GM12878 (cell line): ENCODE measurements at regions not wholly inside any gene's neighbourhood (a gene's known extent, or its start where the extent isn't known, plus 50 kb on each side); places are given as distances from the start of the nearest gene placed in this dataset.

Experiments
- ATAC-seq: fragments of 200-7000 bp; cut with Tn5 transposase; 3 replicates; pipeline ENCODE4 v1.9.1; 2020; ENCODE audit warnings: mild to moderate bottlenecking, moderate library complexity
- BruUV-seq: library from RNA; stranded (reverse); fragments of 400-500 nt; replicated peaks from 2 replicates; lab custom pipeline; 2021; lab: Mats Ljungman, UMichigan
- CTCF ChIA-PET: fragments of 300-600 bp; sonication (Branson Sonifier 250); formaldehyde crosslinking; extraction: SDS; loops from one replicate; lab custom pipeline; 2021; ENCODE audit warnings: inconsistent platforms; lab: Yijun Ruan, JAX
- POLR2A ChIA-PET: fragments of 350-600 bp; formaldehyde crosslinking; extraction: SDS; loops from one replicate; lab custom pipeline; 2021; ENCODE audit warnings: inconsistent platforms; lab: Charles Lee
- RAD21 ChIA-PET: fragments of 300-600 bp; sonication (Branson Sonifier 250); formaldehyde crosslinking; loops from one replicate; lab custom pipeline; 2023; ENCODE audit warnings: antibody characterized with exemption; ENCODE audit not compliant: unreplicated experiment; lab: Charles Lee
- SMC1A ChIA-PET: fragments of 300-600 bp; sonication (Branson Sonifier 250); formaldehyde crosslinking; loops from one replicate; lab custom pipeline; 2023; ENCODE audit not compliant: unreplicated experiment, uncharacterized antibody; lab: Charles Lee
- DNase-seq: peaks from one replicate; pipeline ENCODE4 v3.0.0-alpha.2; 2011; ENCODE audit warnings: low read depth, low spot score
- FAIRE-seq: peaks from 3 replicates; lab custom pipeline; 2011; peaks lifted over from hg19 to GRCh38; lab: Jason Lieb, UNC
- H2AFZ ChIP-seq: 2 replicates; pipeline ENCODE4 v1.6.0; 2011; ENCODE audit warnings: low read depth, low read length, control low read depth; ENCODE audit not compliant: control insufficient read depth
- H3K27ac ChIP-seq: 2 replicates; pipeline ENCODE4 v1.5.1; 2011; ENCODE audit warnings: control low read depth; ENCODE audit not compliant: control insufficient read depth, insufficient read depth
- H3K27me3 ChIP-seq, 2 experiments: replicated peaks in 1 of 2; 2 replicates each; pipeline versions ENCODE4 v1.6.0 to v1.6.1; 2011; ENCODE audit warnings: low read length in 1 of 2; ENCODE audit not compliant: control insufficient read depth in 2 of 2, insufficient read depth in 2 of 2
- H3K36me3 ChIP-seq, 2 experiments: 2 replicates each; pipeline ENCODE4 v1.5.1; 2011; ENCODE audit warnings: low read length in 1 of 2; ENCODE audit not compliant: control insufficient read depth in 2 of 2, insufficient read depth in 2 of 2
- H3K4me1 ChIP-seq: 2 replicates; pipeline ENCODE4 v1.6.1; 2011; ENCODE audit warnings: mild to moderate bottlenecking, low read length, moderate library complexity, mixed read lengths; ENCODE audit not compliant: control insufficient read depth, insufficient read depth
- H3K4me2 ChIP-seq: 2 replicates; pipeline ENCODE4 v1.6.0; 2011; ENCODE audit warnings: control low read depth; ENCODE audit not compliant: control insufficient read depth, insufficient read depth
- H3K4me3 ChIP-seq: fragments of 200-600 bp; sonication (generic); 2 replicates; pipeline ENCODE4 v1.5.1; 2016
- H3K79me2 ChIP-seq: 2 replicates; pipeline ENCODE4 v1.6.0; 2011; ENCODE audit warnings: low read length; ENCODE audit not compliant: control insufficient read depth, insufficient read depth
- H3K9ac ChIP-seq: 2 replicates; pipeline ENCODE4 v1.8.0; 2011; ENCODE audit warnings: low read length, control low read depth, mixed read lengths; ENCODE audit not compliant: control insufficient read depth, insufficient read depth
- H3K9me3 ChIP-seq: replicated peaks from 3 replicates; pipeline ENCODE4 v1.5.1; 2011; ENCODE audit warnings: mild to moderate bottlenecking, low read length; ENCODE audit not compliant: control insufficient read depth, insufficient read depth
- H4K20me1 ChIP-seq: 2 replicates; pipeline ENCODE4 v1.6.0; 2011; ENCODE audit not compliant: control insufficient read depth, insufficient read depth
- BCL3 ChIP-seq: IDR thresholded peaks from 2 replicates; pipeline ENCODE4 v1.6.1; 2011; ENCODE audit warnings: borderline replicate concordance, low read depth, mild to moderate bottlenecking, moderate library complexity, low read length; ENCODE audit not compliant: insufficient read depth, poor library complexity, severe bottlenecking
- BHLHE40 ChIP-seq, 2 experiments: fragments of 450-650 bp in 1 of 2; IDR thresholded peaks; 2 replicates each; pipeline ENCODE4 v1.6.1; 2011 to 2017; ENCODE audit warnings: low read depth in 2 of 2, borderline replicate concordance in 1 of 2, improper control_type of control experiment in 1 of 2, low read length in 1 of 2, mild to moderate bottlenecking in 1 of 2
- CHD4 ChIP-seq: fragments of 200-600 bp; sonication (generic); IDR thresholded peaks from 2 replicates; pipeline ENCODE4 v1.6.1; 2016; ENCODE audit warnings: mild to moderate bottlenecking
- E2F8 ChIP-seq: fragments of 450-650 bp; IDR thresholded peaks from 2 replicates; pipeline ENCODE4 v1.6.1; 2018; ENCODE audit warnings: mild to moderate bottlenecking, low read depth, moderate library complexity; ENCODE audit not compliant: partially characterized antibody
- EED ChIP-seq: sonication (generic); IDR thresholded peaks from 2 replicates; pipeline ENCODE4 v1.6.1; 2016; ENCODE audit warnings: antibody characterized with exemption, low read depth
- FOS ChIP-seq: IDR thresholded peaks from 3 replicates; pipeline ENCODE4 v1.6.1; 2011; ENCODE audit warnings: borderline replicate concordance; ENCODE audit not compliant: insufficient read length; ENCODE audit errors: extremely low read depth
- KAT2A ChIP-seq: conservative IDR thresholded peaks from 2 replicates; pipeline ENCODE4 v1.6.1; 2011; ENCODE audit warnings: low read depth, low read length; ENCODE audit not compliant: control insufficient read depth
- NFIC ChIP-seq: IDR thresholded peaks from 2 replicates; pipeline ENCODE4 v1.6.1; 2012; ENCODE audit warnings: low read depth, mild to moderate bottlenecking, inconsistent platforms, low read length, moderate library complexity
- NFYB ChIP-seq: IDR thresholded peaks from 2 replicates; pipeline ENCODE4 v1.6.1; 2011; ENCODE audit warnings: low read depth, mild to moderate bottlenecking, low read length, improper control_type of control experiment, moderate library complexity; ENCODE audit not compliant: insufficient read depth
- PAX5 ChIP-seq: IDR thresholded peaks from 2 replicates; pipeline ENCODE4 v1.6.1; 2011; ENCODE audit warnings: low read depth, low read length, borderline replicate concordance
- RELA ChIP-seq: fragments of 450-650 bp; IDR thresholded peaks from 2 replicates; pipeline ENCODE4 v1.8.0; 2014; ENCODE audit warnings: borderline replicate concordance; ENCODE audit not compliant: partially characterized antibody
- SMARCA5 ChIP-seq: fragments of 450-650 bp; IDR thresholded peaks from 2 replicates; pipeline ENCODE4 v1.6.1; 2017; ENCODE audit warnings: mild to moderate bottlenecking
- SMC3 ChIP-seq: IDR thresholded peaks from 2 replicates; pipeline ENCODE4 v1.6.1; 2011; ENCODE audit warnings: low read length, improper control_type of control experiment, borderline replicate concordance
- SREBF2 ChIP-seq: IDR thresholded peaks from 2 replicates; pipeline ENCODE4 v1.6.1; 2012; ENCODE audit warnings: mild to moderate bottlenecking, low read length
- WGBS: methylation state at CpG from one replicate; pipeline ENCODE4 v1.1.6; 2016; ENCODE audit warnings: low lambda C conversion rate; ENCODE audit not compliant: insufficient replicate concordance, insufficient coverage; ENCODE audit errors: missing lambda C conversion rate; 5-methylcytosine and 5-hydroxymethylcytosine counted together
- in situ Hi-C: fragments of 300-500 bp; cut with MboI; formaldehyde crosslinking; loops from 9 replicates; pipeline ENCODE4 v1.14.3; 2018; ENCODE audit warnings: mixed read lengths
- intact Hi-C: fragments of 100-400 bp; cut with micrococcal nuclease; formaldehyde crosslinking; loops from one replicate; pipeline ENCODE4 v1.14.2; 2022; ENCODE audit not compliant: unreplicated experiment

GRCh38 chr7:47710201-47710935 lies 128.5 kb upstream of the TNS3 start:
- DNase-seq (no peak), FAIRE-seq (no peak), ATAC-seq (no peak)
- POLR2A ChIA-PET: no interaction called here
- no TSS peak for BruUV-seq
- no peaks in the 10 kb centered on the region for H3K9me3 ChIP-seq
- in situ Hi-C loops (no loop called here), intact Hi-C loops (no loop called here)
- RAD21 ChIA-PET: no interaction called here
- no peaks in the 10 kb centered on the region for H3K36me3 ChIP-seq
- H3K27me3 ChIP-seq: no peaks in the 10 kb centered on the region
- no peak overlapping the region for H3K9ac ChIP-seq
- no peak overlapping the region for H3K27ac ChIP-seq
- H4K20me1 ChIP-seq: no peaks in the 10 kb centered on the region
- 64% methylated on average over 15 of the region's 15 CpGs for WGBS
- CTCF ChIA-PET: no interaction called here
- H3K4me2 ChIP-seq: no peak overlapping the region
- SMC1A ChIA-PET: no interaction called here
- H3K79me2 ChIP-seq: no peaks in the 10 kb centered on the region
- no peak overlapping the region for H3K4me3 ChIP-seq
- TF ChIP-seq KAT2A (no peak), SREBF2 (no peak), SMARCA5 (no peak), FOS (no peak), NFYB (no peak), PAX5 (no peak), SMC3 (no peak), RELA (no peak)
- no peak overlapping the region for H2AFZ ChIP-seq
- H3K4me1 ChIP-seq: peaks cover 10% of the 10 kb centered on the region

GRCh38 chr7:47709451-47709850 lies 127.5 kb upstream of the TNS3 start:
- no peak overlapping the region for H3K9ac ChIP-seq
- no peaks in the 10 kb centered on the region for H3K27me3 ChIP-seq
- DNase-seq (no peak), FAIRE-seq (no peak), ATAC-seq (no peak)
- RAD21 ChIA-PET: no interaction called here
- no peak overlapping the region for H3K4me2 ChIP-seq
- H3K36me3 ChIP-seq: no peaks in the 10 kb centered on the region
- CTCF ChIA-PET: no interaction called here
- in situ Hi-C loops: no loop called here
- POLR2A ChIA-PET: no interaction called here
- intact Hi-C loops: no loop called here
- H3K4me1 ChIP-seq: peaks cover 5% of the 10 kb centered on the region
- no peaks in the 10 kb centered on the region for H4K20me1 ChIP-seq
- WGBS: 67% methylated on average over 6 of the region's 6 CpGs
- no TSS peak for BruUV-seq
- H3K4me3 ChIP-seq: no peak overlapping the region
- H3K27ac ChIP-seq: no peak overlapping the region
- H3K79me2 ChIP-seq: no peaks in the 10 kb centered on the region
- no peak overlapping the region for H2AFZ ChIP-seq
- SMC1A ChIA-PET: no interaction called here
- H3K9me3 ChIP-seq: no peaks in the 10 kb centered on the region
- no peak for TF ChIP-seq BHLHE40 (IDR thresholded peaks at IDR 0.05; ENCODE audit: borderline replicate concordance in 1 of 2, low read depth in 2 of 2, low read length in 1 of 2)
- no peak for TF ChIP-seq E2F8
- TF ChIP-seq BCL3: no peak
- no peak for TF ChIP-seq NFIC
- no peak for TF ChIP-seq EED
- TF ChIP-seq CHD4: no peak
- no peak for TF ChIP-seq PAX5
